Keratinocyte (primary cell): ENCODE measurements at regions not wholly inside any gene's neighbourhood (a gene's known extent, or its start where the extent isn't known, plus 50 kb on each side); places are given as distances from the start of the nearest gene placed in this dataset.

ENCODE experiments used
- DNase-seq: peaks from one replicate; pipeline ENCODE4 v3.0.0-alpha.2; 2011; ENCODE audit warnings: low read depth, missing footprints, low spot score
- FAIRE-seq: peaks from 2 replicates; lab custom pipeline; 2011; peaks lifted over from hg19 to GRCh38; lab: Jason Lieb, UNC
- H2AFZ ChIP-seq: 2 replicates; pipeline ENCODE4 v1.6.0; 2012; ENCODE audit warnings: low read length, control low read depth, inconsistent platforms; ENCODE audit not compliant: control insufficient read depth
- H3K27ac ChIP-seq: 2 replicates; pipeline ENCODE4 v1.5.1; 2011; ENCODE audit warnings: low read length; ENCODE audit not compliant: control insufficient read depth, insufficient read depth
- H3K27me3 ChIP-seq: 3 replicates; pipeline ENCODE4 v1.6.0; 2011; ENCODE audit warnings: low read length; ENCODE audit not compliant: control insufficient read depth, insufficient read depth; ENCODE audit errors: extremely low read depth
- H3K36me3 ChIP-seq, 2 experiments: 2 replicates in 1 of 2; 3 replicates in 1 of 2; pipeline ENCODE4 v1.5.1; 2011; ENCODE audit warnings: low read length in 2 of 2, mild to moderate bottlenecking in 1 of 2; ENCODE audit not compliant: control insufficient read depth in 2 of 2, insufficient read depth in 2 of 2; ENCODE audit errors: extremely low read depth in 1 of 2
- H3K4me1 ChIP-seq: 3 replicates; pipeline ENCODE4 v1.5.1; 2011; ENCODE audit warnings: low read length; ENCODE audit not compliant: control insufficient read depth, insufficient read depth; ENCODE audit errors: extremely low read depth
- H3K4me2 ChIP-seq: 3 replicates; pipeline ENCODE4 v1.6.0; 2011; ENCODE audit warnings: low read depth, low read length; ENCODE audit not compliant: control insufficient read depth, insufficient read depth; ENCODE audit errors: extremely low read depth
- H3K4me3 ChIP-seq, 3 experiments: fragments of 200-600 bp in 1 of 3; sonication (generic) in 1 of 3; 2 replicates in 2 of 3; 3 replicates in 1 of 3; pipeline ENCODE4 v1.5.1; 2011 to 2016; ENCODE audit warnings: low read length in 3 of 3, mild to moderate bottlenecking in 3 of 3, control low read depth in 2 of 3, inconsistent platforms in 1 of 3, low read depth in 1 of 3, mixed read lengths in 1 of 3, mixed run types in 1 of 3, moderate library complexity in 1 of 3; ENCODE audit not compliant: control insufficient read depth in 2 of 3, insufficient read depth in 2 of 3; ENCODE audit errors: extremely low read depth in 1 of 3
- H3K79me2 ChIP-seq: 2 replicates; pipeline ENCODE4 v1.6.0; 2012; ENCODE audit warnings: low read length; ENCODE audit not compliant: control insufficient read depth, insufficient read depth
- H3K9ac ChIP-seq: 3 replicates; pipeline ENCODE4 v1.6.0; 2011; ENCODE audit warnings: low read length; ENCODE audit not compliant: control insufficient read depth, insufficient read depth; ENCODE audit errors: extremely low read depth
- H3K9me1 ChIP-seq: 3 replicates; pipeline ENCODE4 v1.6.0; 2011; ENCODE audit warnings: low read length; ENCODE audit not compliant: control insufficient read depth, insufficient read depth; ENCODE audit errors: extremely low read depth
- H3K9me3 ChIP-seq: 2 replicates; pipeline ENCODE4 v1.5.1; 2012; ENCODE audit warnings: low read depth, low read length; ENCODE audit not compliant: control insufficient read depth
- H4K20me1 ChIP-seq: 3 replicates; pipeline ENCODE4 v1.6.0; 2011; ENCODE audit warnings: low read length; ENCODE audit not compliant: control insufficient read depth, insufficient read depth; ENCODE audit errors: extremely low read depth
- CTCF ChIP-seq, 3 experiments: IDR thresholded peaks in 1 of 3; conservative IDR thresholded peaks in 1 of 3; optimal IDR thresholded peaks in 1 of 3; 2 replicates in 2 of 3; 3 replicates in 1 of 3; pipeline versions ENCODE3 to v1.5.1; 2011; ENCODE audit warnings: low read length in 3 of 3, mild to moderate bottlenecking in 3 of 3, moderate library complexity in 2 of 3, control low read depth in 1 of 3, inconsistent platforms in 1 of 3; ENCODE audit not compliant: insufficient read depth in 2 of 3; ENCODE audit errors: extremely low read depth in 1 of 3
- dilution Hi-C: fragments of 300-500 bp; cut with MboI; formaldehyde crosslinking; loops from one replicate; pipeline ENCODE4 v1.7.0; 2020; ENCODE audit warnings: low sequenced_read_pairs; ENCODE audit not compliant: extremely low pct_ligation_motif_present

GRCh38 chr4:11119474-11119873 lies 309.2 kb downstream of the HS3ST1 start:
- no peaks in the 10 kb centered on the region for H3K4me1 ChIP-seq
- no peak overlapping the region for H3K4me3 ChIP-seq
- dilution Hi-C loops, result no loop called here
- DNase-seq (no peak), FAIRE-seq (no peak)
- H3K27me3 ChIP-seq, result no peaks in the 10 kb centered on the region
- H3K36me3 ChIP-seq, result no peaks in the 10 kb centered on the region
- H3K9me1 ChIP-seq, result no peaks in the 10 kb centered on the region
- H3K9me3 ChIP-seq, result no peaks in the 10 kb centered on the region
- H3K9ac ChIP-seq, result no peak overlapping the region
- H3K27ac ChIP-seq, result no peak overlapping the region
- no peak overlapping the region for H3K4me2 ChIP-seq
- TF ChIP-seq CTCF (optimal IDR thresholded peaks at IDR 0.05 in 1 of 3, IDR thresholded peaks at IDR 0.05 in 1 of 3, conservative IDR thresholded peaks at IDR 0.05 in 1 of 3; ENCODE audit: extremely low read depth in 1 of 3, insufficient read depth in 2 of 3, low read length in 3 of 3), result no peak
- H2AFZ ChIP-seq, result no peak overlapping the region
- no peaks in the 10 kb centered on the region for H4K20me1 ChIP-seq
- no peaks in the 10 kb centered on the region for H3K79me2 ChIP-seq

GRCh38 chr4:11118513-11118912 lies 310.2 kb downstream of the HS3ST1 start:
- Histone ChIP-seq H4K20me1 (no peaks in the 10 kb centered on the region), H3K9me1 (no peaks in the 10 kb centered on the region), H3K4me3 (no peak overlapping the region), H3K36me3 (no peaks in the 10 kb centered on the region), H3K4me2 (no peak overlapping the region), H3K9me3 (no peaks in the 10 kb centered on the region), H3K27ac (no peak overlapping the region), H2AFZ (no peak overlapping the region), H3K9ac (no peak overlapping the region), H3K4me1 (no peaks in the 10 kb centered on the region), H3K27me3 (no peaks in the 10 kb centered on the region), H3K79me2 (no peaks in the 10 kb centered on the region)
- no peak for DNase-seq
- TF ChIP-seq CTCF (optimal IDR thresholded peaks at IDR 0.05 in 1 of 3, IDR thresholded peaks at IDR 0.05 in 1 of 3, conservative IDR thresholded peaks at IDR 0.05 in 1 of 3; ENCODE audit: extremely low read depth in 1 of 3, insufficient read depth in 2 of 3, low read length in 3 of 3), result no peak
- no peak for FAIRE-seq
- dilution Hi-C loops, result no loop called here
